Panc1 (cell line): ENCODE measurements at regions not wholly inside any gene's neighbourhood (a gene's known extent, or its start where the extent isn't known, plus 50 kb on each side); places are given as distances from the start of the nearest gene placed in this dataset.

Source experiments
- CTCF ChIP-seq: fragments of 450-650 bp; IDR thresholded peaks from 2 replicates; pipeline ENCODE4 v1.5.1; 2017; ENCODE audit warnings: mild to moderate bottlenecking
- POLR2AphosphoS5 ChIP-seq: IDR thresholded peaks from 2 replicates; pipeline ENCODE4 v1.6.1; 2012; ENCODE audit warnings: mild to moderate bottlenecking, low read depth, low read length, moderate library complexity

- TF ChIP-seq CTCF: no peak
- TF ChIP-seq POLR2AphosphoS5: no peak
Measured at GRCh38 chr15:92565351-92566125, 90.0 kb downstream of the FAM174B start.
